Lower leg skin (tissue), 3 donors: ENCODE measurements at regions not wholly inside any gene's neighbourhood (a gene's known extent, or its start where the extent isn't known, plus 50 kb on each side); places are given as distances from the start of the nearest gene placed in this dataset.

Source experiments
- CTCF ChIP-seq, 3 donors: fragments of 450-650 bp; IDR thresholded peaks; one replicate each; pipeline ENCODE4 v1.5.1; 2016; ENCODE audit warnings: antibody characterized with exemption in 3 of 3, mild to moderate bottlenecking in 3 of 3, moderate library complexity in 2 of 3
- POLR2A ChIP-seq, 2 donors: fragments of 450-650 bp; IDR thresholded peaks; one replicate each; pipeline ENCODE4 v1.6.1; 2016 to 2017; ENCODE audit warnings: antibody characterized with exemption in 2 of 2, mild to moderate bottlenecking in 1 of 2, moderate library complexity in 1 of 2

DNA sequence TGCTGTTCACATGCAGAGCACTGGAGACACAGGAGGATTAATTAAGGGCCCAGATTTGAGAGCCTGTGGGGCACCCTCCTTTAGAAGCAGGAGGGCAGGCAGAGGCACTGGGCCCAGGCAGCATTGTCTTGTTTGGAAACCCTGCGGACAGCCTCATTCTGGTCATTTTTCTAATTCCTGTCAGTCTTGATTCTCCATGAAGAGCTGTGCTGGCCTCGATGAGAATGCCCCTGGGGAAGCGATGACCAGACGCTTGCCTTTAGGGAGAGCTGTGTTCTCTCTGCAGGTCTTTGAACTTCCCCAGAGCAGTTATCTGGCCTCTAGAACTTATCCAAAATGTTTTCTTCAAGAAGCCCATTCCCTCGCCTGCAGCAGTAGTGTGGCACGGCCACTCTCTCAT lies 117.8 kb upstream of the PTCH1 start:
- TF ChIP-seq CTCF (IDR thresholded peaks at IDR 0.05) (no peak), POLR2A (IDR thresholded peaks at IDR 0.05) (no peak)
